ENCODE measurements at regions not wholly inside any gene's neighbourhood (a gene's known extent, or its start where the extent isn't known, plus 50 kb on each side); places are given as distances from the start of the nearest gene placed in this dataset.
"Not testable (repeated sequence)": the region's sequence is repeated elsewhere in the genome, so short reads cannot be mapped to it uniquely, and the experiment has no call there.

- ChIA-PET POLR2A (no interaction called here), CTCF (no interaction called here)
- H3K27me3 ChIP-seq (ENCODE audit: control insufficient read depth, insufficient read depth, low read length), result no peaks in the 10 kb centered on the region
- H3K4me3 ChIP-seq (ENCODE audit: low read depth, low read length), result no peak overlapping the region
- TF ChIP-seq CTCF (IDR thresholded peaks at IDR 0.05; ENCODE audit: low read depth, low read length), result no peak
- DNase-seq (ENCODE audit: low read depth, low spot score), result no peak
- peaks cover 11% of the 10 kb centered on the region for H3K9me3 ChIP-seq (ENCODE audit: control insufficient read depth, insufficient read depth, low read length)
- no peak overlapping the region for H3K27ac ChIP-seq (ENCODE audit: low read depth, low read length)
Observed at GRCh38 chr4:66284991-66285451, 614.7 kb upstream of the EPHA5 start.

- Histone ChIP-seq H3K27me3 (ENCODE audit: control insufficient read depth, insufficient read depth, low read length) (no peaks in the 10 kb centered on the region), H3K27ac (ENCODE audit: low read depth, low read length) (no peak overlapping the region), H3K9me3 (ENCODE audit: control insufficient read depth, insufficient read depth, low read length) (no peaks in the 10 kb centered on the region), H3K4me3 (ENCODE audit: low read depth, low read length) (no peak overlapping the region)
- ChIA-PET CTCF (no interaction called here), POLR2A (no interaction called here)
- DNase-seq (ENCODE audit: low read depth, low spot score), result no peak
- no peak for TF ChIP-seq CTCF (IDR thresholded peaks at IDR 0.05; ENCODE audit: low read depth, low read length)
Observed at GRCh38 chr4:66279084-66279483, 608.8 kb upstream of the EPHA5 start.

GRCh38 chr4:66275411-66276038 is 605.2 kb upstream of the EPHA5 start:
- ChIA-PET POLR2A (no interaction called here), CTCF (no interaction called here)
- Histone ChIP-seq H3K27ac (ENCODE audit: low read depth, low read length) (no peak overlapping the region), H3K27me3 (ENCODE audit: control insufficient read depth, insufficient read depth, low read length) (no peaks in the 10 kb centered on the region), H3K4me3 (ENCODE audit: low read depth, low read length) (no peak overlapping the region), H3K9me3 (ENCODE audit: control insufficient read depth, insufficient read depth, low read length) (no peaks in the 10 kb centered on the region)
- DNase-seq (ENCODE audit: low read depth, low spot score), result no peak
- no peak for TF ChIP-seq CTCF (IDR thresholded peaks at IDR 0.05; ENCODE audit: low read depth, low read length)

- Histone ChIP-seq H3K4me3 (ENCODE audit: low read depth, low read length) (no peak overlapping the region), H3K27me3 (ENCODE audit: control insufficient read depth, insufficient read depth, low read length) (no peaks in the 10 kb centered on the region), H3K9me3 (ENCODE audit: control insufficient read depth, insufficient read depth, low read length) (no peaks in the 10 kb centered on the region), H3K27ac (ENCODE audit: low read depth, low read length) (no peak overlapping the region)
- POLR2A ChIA-PET, result no interaction called here
- TF ChIP-seq CTCF (IDR thresholded peaks at IDR 0.05; ENCODE audit: low read depth, low read length), result no peak
- no peak for DNase-seq (ENCODE audit: low read depth, low spot score)
- CTCF ChIA-PET, result no interaction called here
Observed at GRCh38 chr4:66273110-66273509, 602.8 kb upstream of the EPHA5 start.

- H3K27ac ChIP-seq (ENCODE audit: low read depth, low read length); DNase-seq (ENCODE audit: low read depth, low spot score); POLR2A ChIA-PET; H3K4me3 ChIP-seq (ENCODE audit: low read depth, low read length); H3K27me3 ChIP-seq (ENCODE audit: control insufficient read depth, insufficient read depth, low read length); CTCF ChIA-PET: not testable (repeated sequence)
- peaks cover 17% of the 10 kb centered on the region for H3K9me3 ChIP-seq (ENCODE audit: control insufficient read depth, insufficient read depth, low read length)
Observed at GRCh38 chr4:66270356-66270755, 600.1 kb upstream of the EPHA5 start.

- DNase-seq (ENCODE audit: low read depth, low spot score); H3K27me3 ChIP-seq (ENCODE audit: control insufficient read depth, insufficient read depth, low read length); POLR2A ChIA-PET; H3K27ac ChIP-seq (ENCODE audit: low read depth, low read length); H3K4me3 ChIP-seq (ENCODE audit: low read depth, low read length); CTCF ChIA-PET: not testable (repeated sequence)
- peaks cover 21% of the 10 kb centered on the region for H3K9me3 ChIP-seq (ENCODE audit: control insufficient read depth, insufficient read depth, low read length)
Observed at GRCh38 chr4:66266554-66266953, 596.3 kb upstream of the EPHA5 start.

Measured in AG04450 (cell line).